Stomach (tissue), 4 donors: ENCODE measurements at regions not wholly inside any gene's neighbourhood (a gene's known extent, or its start where the extent isn't known, plus 50 kb on each side); places are given as distances from the start of the nearest gene placed in this dataset.

Experiments
- EP300 ChIP-seq: sonication (generic); formaldehyde crosslinking; IDR thresholded peaks from one replicate; pipeline ENCODE4 v1.6.1; 2017; ENCODE audit warnings: antibody characterized with exemption
- POLR2AphosphoS5 ChIP-seq, 3 donors: sonication (generic); formaldehyde crosslinking; IDR thresholded peaks; one replicate each; pipeline ENCODE4 v1.6.1; 2016; ENCODE audit warnings: antibody characterized with exemption in 3 of 3
- TF ChIP-seq, protein P1 (sequence below), 7 experiments: fragments of 450-650 bp in 4 of 7; fragments of 200-600 bp in 3 of 7; sonication (generic) in 3 of 7; IDR thresholded peaks; one replicate each; pipeline ENCODE4 v1.5.1; 2016 to 2019; ENCODE audit warnings: antibody characterized with exemption in 7 of 7, control low read depth in 2 of 7, mild to moderate bottlenecking in 1 of 7

DNA sequence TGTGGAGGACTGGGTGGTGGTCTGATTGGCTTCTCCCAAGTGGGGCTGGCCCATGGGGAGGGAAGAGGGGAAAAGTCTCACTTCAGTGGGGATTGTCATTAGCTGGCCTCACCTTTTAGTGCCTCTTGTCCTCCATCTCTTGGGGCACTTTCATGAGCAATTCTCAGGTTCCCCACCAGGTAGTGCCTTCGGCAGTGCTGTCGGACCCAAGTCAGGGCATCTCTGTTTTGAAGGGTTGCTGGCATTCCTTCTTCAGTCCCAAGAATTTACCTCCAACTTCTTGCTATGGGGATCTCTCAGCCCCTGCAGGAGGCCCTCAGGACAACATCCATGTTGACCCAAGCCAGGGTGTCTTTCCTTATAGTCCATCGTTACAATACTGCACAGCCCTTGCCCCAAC lies 54.7 kb upstream of the F3 start:
- TF ChIP-seq, protein P1, sequence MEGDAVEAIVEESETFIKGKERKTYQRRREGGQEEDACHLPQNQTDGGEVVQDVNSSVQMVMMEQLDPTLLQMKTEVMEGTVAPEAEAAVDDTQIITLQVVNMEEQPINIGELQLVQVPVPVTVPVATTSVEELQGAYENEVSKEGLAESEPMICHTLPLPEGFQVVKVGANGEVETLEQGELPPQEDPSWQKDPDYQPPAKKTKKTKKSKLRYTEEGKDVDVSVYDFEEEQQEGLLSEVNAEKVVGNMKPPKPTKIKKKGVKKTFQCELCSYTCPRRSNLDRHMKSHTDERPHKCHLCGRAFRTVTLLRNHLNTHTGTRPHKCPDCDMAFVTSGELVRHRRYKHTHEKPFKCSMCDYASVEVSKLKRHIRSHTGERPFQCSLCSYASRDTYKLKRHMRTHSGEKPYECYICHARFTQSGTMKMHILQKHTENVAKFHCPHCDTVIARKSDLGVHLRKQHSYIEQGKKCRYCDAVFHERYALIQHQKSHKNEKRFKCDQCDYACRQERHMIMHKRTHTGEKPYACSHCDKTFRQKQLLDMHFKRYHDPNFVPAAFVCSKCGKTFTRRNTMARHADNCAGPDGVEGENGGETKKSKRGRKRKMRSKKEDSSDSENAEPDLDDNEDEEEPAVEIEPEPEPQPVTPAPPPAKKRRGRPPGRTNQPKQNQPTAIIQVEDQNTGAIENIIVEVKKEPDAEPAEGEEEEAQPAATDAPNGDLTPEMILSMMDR (IDR thresholded peaks at IDR 0.05): no peak
- TF ChIP-seq EP300: no peak
- TF ChIP-seq POLR2AphosphoS5 (IDR thresholded peaks at IDR 0.05): no peak
